DMS114 treated with DMSO at 0.1 percent for 48 hours (cell line): ENCODE measurements at regions not wholly inside any gene's neighbourhood (a gene's known extent, or its start where the extent isn't known, plus 50 kb on each side); places are given as distances from the start of the nearest gene placed in this dataset.

ENCODE experiments used
- DNase-seq: peaks from one replicate; lab custom pipeline; 2025; ENCODE audit not compliant: unreplicated experiment; lab: John Stamatoyannopoulos, UW

- DNase-seq = no peak
These were observed 75.0 kb upstream of the TLE3 start for GRCh38 chr15:70172566-70173225.

DNA sequence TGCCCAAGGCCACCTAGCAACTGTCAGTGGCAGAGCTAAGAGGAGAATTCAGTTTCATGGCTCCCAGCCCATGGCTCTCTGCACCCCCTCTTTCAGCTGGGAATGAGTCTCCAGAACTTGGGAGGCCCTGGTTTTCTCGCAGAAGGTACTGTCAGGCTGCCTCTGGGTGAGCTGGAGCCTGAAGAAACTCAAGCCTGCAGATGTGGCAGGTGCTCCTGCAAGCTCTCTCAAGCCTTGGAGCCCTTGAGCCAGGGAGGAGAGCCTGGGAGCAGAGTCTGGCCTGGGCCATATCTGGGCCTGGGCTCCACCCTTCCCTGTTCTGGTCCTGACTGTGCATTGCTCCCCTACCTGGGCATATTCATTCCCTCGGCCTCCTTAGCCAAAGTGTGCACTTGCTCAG, 74.4 kb upstream of the TLE3 start:
- no peak for DNase-seq

DNA sequence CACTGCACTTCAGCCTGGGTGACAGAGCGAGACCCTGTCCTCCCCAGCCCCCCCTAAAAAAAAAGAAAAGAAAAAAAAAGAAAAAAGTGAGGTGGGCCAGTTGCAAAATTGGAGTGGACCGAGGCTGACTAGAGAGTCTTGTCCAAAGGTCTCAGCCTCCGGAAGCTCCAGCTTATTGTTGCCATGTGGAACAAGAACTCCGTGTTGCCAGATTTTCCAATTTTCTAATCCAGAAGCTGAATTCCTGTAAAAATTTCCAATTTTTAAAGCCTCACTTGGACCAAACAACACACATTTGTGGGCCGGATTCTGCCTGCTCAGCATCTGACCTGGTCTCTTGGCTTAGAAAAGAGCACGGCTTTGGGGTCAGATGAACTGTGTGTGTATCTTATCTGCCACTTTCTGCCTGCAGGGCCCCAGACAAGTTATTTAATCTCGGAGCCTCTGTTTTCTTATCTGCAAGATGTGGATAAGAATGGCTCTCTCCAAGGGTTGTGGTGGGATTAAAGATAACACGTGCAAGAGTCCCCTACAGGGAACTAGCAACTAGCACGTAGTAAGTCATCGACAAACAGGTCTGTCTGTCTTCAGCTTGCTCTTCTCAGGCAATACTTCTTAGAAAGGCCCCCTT, 73.7 kb upstream of the TLE3 start:
- no peak for DNase-seq

DNA sequence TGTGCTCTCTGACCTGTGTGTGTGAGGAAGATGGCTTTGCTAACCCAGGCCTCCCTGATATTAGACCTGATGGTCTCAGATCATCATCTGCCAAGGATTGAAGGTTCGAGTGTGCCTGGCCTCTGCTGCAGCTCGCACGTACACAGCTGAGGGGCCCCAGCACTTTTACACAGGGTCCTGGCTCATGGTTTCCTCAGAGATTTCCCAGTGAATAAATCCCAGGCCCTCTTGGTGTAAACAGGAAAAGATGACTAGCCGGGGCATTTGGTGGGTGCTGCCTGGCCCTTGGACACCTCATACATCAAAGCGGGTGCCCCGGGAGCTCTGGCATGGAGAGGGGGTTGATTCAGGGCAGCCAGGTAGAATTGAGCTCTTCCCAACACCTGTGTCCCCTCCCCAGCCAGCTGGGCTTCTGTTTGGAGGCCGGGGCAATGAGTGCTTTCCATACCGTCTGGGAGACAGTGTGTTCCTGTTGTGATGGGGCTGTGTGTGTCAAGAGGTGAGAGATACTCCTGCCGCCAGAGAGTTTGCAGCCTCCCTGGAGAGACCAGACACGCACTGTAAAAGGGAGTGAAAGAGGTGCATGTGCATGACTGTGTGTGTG, 72.5 kb upstream of the TLE3 start:
- DNase-seq = no peak

- no peak for DNase-seq
These were observed 71.4 kb upstream of the TLE3 start for GRCh38 chr15:70169147-70169546.

DNA sequence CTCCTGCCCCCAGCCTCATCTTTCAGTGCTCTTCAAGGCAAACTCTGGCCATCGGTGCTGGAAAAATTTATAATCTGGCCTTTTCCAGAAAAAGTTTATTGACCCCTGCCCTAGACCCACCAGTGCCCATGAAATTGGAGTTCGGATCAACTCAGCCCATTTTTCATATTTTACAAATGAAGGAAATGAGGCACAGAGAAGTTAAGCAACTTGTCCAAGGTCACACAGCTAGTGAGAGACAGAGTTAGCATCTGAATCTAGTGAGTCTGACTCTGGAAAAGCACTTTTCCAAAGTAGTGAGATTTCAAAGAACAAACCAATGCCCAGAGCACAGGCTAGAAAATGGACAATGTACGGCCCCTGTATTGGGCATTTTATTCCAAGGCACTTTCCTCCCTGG, 69.4 kb upstream of the TLE3 start:
- DNase-seq = no peak

GRCh38 chr15:70166506-70167087, 68.9 kb upstream of the TLE3 start:
- no peak for DNase-seq

DNA sequence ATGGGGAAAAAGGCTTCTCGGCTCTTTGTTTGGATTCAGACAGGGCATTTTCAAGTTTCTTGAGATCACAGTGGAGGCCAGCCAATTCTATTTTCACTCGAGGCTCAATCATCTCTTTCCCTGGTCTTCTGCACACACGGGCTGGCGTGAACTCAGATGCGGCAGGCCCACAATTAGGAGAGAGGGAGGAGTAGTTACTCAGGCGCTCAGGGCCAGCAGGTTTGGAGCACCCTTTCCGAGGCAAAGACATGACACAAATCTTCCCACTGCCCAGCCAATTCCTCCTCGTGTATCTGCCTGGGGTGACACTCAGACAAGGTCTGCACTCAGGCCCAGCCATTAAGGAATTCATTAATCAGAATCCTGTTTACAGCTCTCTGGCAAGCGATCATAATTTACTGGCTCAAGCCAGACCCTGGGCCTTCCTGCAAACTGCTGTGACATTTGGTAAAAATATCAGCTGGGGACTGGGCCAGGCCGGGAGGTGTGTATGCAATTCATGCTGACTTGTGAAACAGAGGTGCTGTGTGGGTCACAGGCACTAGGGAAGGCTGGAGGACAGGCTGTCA, 68.1 kb upstream of the TLE3 start:
- DNase-seq = no peak

DNA sequence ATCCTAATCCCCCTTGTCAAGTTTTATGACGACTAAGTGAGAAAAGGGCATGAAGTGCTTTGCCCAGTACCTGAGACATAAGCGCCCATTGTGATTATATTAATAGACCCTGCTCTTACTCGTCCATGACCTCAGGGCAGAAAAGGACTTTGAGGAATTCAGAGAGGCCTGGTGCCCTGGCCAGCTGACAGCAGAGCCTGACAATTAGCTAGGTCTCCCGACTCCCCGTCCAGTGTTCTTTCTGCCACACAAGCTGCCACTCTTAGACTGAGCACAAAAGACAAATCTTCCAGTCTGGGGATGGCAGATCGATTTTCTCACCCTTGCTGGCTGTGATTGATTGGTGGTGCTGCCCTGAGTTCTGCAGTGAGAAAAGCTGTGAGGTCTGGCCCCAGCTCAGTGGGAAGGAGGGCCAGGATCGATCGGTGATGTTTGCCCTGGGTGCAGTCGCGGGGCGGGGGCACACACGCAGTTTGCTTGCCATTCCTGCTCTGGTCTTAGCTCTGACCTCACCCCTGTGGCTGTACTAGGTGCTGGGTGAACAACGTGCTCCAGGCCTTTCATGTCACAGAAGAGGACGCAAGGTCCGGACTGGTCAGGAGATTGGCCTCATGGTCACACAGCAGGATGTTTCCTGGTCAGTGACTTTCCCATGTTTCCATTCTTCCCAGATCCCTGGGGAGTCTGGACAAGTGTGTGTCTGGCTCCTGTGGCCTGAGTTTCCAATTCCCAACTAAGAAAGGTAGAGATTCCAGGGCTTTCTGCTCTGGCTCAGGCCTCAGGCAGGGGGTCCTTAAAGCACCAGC, 67.4 kb upstream of the TLE3 start:
- DNase-seq = no peak

GRCh38 chr15:70164156-70164900, 66.6 kb upstream of the TLE3 start:
- DNase-seq = no peak

DNA sequence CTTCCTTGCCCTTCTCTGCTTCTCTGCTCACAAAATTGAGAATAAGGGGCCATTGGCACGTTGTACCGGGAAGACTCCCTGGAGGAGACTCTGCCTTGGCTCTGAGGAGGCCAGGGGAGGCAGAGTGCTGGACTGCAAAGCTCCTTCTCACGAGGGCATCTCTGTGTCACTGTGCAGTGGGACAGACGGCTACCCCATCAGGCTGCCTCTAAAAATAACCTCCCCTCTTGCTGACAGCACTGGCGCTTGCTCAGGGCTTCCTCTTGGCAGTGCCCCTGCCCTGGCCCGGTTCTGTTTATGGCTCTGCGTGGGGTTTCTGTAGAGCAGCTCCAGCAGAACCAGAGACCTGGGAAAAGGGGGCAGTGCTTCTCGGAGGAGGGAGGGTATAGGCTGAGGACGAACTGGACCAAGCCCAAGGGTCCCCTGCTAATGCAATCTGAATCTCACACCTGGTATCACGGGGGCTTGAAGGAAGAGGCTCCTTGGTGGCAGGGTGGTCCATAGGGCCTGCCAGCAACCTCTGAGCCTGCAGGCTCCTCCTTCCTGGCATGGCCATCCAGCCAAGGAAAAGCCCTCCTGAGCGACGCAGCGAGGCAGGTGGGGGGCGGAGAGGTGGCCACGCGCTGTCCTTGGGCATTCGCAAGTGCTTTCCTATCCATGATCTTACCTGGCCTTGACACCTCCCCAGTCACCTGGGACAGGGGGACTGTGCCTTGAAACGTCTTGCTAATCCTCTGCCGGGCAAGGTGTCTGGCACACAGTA, 63.3 kb upstream of the TLE3 start:
- no peak for DNase-seq

DNA sequence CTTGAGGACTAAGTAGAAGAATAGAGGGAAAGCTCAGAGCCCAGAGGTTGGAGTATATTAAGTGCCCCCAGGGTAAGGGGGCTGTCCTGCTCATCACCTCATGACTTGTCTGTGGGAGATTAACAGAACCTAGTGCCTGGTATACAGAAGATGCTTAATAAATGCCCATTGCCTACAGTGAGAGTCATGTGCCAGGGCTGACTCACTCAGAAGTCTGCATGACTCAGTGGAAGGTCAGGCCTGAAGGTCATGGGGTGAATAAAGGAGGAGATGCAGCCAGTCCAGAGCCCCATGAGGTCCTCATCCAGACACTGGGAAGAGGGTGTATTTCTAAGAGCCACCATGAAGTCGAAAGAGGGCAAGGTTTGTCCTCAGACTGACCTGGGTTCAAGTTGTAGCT, 62.5 kb upstream of the TLE3 start:
- no peak for DNase-seq

DNA sequence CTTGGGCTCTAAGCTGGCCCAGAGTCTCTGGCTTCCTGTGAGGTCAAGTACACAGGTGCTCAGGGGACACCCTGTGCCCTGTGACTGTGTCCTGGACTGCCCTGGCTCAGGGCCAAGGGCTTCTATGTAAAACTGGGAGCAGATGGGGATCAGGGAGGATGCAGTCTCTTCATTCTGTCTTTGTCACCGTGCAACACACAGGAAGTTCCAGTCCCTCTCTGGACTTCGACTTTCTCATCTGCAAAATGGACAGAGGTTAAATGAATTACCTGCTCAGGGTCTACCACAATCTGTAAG, 61.9 kb upstream of the TLE3 start:
- DNase-seq = no peak

- no peak for DNase-seq
These were observed 61.4 kb upstream of the TLE3 start for GRCh38 chr15:70159001-70159712.

DNA sequence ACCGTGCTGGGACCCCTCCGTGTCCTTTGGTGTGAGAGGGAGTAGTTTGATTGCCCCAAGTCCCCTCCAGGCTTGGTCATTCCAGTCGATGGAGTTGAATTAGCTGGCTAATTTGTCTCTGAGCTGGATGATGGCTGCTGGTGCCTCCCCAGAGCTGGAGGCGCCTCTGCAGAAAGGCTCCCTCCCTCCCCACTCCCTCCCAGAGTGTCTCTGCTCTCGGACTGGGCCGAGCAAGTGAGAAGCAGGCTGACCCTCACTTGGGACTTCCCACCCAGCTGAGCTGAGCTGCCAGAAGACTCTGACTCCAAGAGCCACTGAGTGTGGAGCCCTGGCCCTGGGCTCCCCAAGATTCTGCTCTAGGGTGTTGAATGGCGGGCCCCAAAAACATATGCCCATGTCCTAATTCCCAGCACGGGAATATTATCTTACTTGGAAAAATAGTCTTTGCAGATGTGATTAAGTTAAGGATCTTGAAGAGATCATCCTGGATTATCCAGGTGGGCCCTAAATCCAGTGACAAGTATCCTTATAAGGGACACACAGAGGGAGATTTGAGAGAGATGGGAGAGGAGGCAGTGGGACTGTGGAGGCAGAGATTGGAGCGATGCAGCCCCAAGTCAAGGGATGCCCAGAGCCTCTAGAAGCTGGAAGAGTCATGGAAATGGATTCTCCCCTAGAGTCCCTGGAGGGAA, 60.7 kb upstream of the TLE3 start:
- no peak for DNase-seq

DNA sequence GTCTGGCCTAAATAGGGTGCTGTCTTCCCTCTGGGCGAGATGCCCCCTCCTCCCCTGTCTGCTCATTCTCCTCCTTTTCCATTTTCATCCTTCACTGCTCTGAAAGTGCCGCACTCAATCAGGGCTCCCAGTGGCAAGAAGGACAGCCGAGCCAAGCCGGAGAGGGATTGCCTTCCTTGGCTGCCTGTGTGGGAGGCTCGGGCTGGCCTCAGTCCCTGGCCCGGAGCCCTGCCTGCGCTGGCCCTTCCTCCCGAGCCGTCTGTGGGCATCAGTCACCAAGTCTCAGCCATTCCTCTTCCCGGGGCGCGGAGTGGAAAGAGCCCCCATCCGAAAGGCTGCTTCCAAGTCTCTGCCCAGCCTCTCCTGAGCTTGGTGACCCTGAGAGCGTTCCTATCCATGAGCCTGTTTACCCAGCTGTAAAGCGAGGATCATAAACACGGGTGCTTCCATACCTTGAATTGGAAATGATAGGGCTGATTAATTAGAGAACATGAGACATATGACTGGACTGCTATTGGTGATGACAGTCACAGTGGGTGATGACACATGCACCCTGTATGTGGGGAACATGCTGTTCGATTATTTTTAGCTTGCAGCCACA, 59.1 kb upstream of the TLE3 start:
- DNase-seq = no peak

DNA sequence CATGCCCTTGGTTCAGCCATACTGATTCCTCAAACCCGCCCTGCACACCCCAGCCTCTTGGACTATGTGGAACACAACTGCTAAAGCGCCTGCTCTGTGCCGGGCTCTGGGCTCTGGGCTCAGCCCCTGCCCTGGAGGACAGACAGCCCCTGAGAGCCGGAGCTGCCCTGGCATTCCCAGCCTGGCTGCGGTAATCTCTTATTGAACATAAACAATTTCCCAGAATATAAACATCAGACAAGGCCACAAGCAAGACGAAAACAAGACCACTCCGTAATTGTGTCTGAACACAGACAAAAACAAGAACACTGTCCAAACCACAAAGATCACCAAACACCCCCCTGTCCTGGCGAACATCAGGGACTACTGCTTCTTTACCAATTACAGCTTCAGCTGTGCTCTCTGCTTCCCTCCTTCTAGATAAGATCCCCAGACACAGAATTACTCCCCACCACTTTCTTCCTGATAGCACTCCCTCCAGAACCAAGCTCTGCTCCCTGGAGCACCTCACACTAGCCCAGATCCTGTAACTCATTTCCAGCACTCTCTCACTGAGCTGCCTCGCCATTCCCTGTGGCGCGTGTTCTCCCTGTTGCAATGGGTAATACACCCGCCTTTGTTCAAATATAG, 57.1 kb upstream of the TLE3 start:
- DNase-seq = no peak
